Stimulated activated CD4-positive, alpha-beta T cell treated with anti-CD3 and anti-CD28 coated beads, Interleukin-4, amount 100 ng/mL, for 24 hours (primary cell): ENCODE measurements at regions not wholly inside any gene's neighbourhood (a gene's known extent, or its start where the extent isn't known, plus 50 kb on each side); places are given as distances from the start of the nearest gene placed in this dataset.
"Not testable (repeated sequence)": the region's sequence is repeated elsewhere in the genome, so short reads cannot be mapped to it uniquely, and the experiment has no call there.

Experiments
- DNase-seq: peaks from one replicate; pipeline ENCODE4 v3.0.0-alpha.2; 2020

DNA sequence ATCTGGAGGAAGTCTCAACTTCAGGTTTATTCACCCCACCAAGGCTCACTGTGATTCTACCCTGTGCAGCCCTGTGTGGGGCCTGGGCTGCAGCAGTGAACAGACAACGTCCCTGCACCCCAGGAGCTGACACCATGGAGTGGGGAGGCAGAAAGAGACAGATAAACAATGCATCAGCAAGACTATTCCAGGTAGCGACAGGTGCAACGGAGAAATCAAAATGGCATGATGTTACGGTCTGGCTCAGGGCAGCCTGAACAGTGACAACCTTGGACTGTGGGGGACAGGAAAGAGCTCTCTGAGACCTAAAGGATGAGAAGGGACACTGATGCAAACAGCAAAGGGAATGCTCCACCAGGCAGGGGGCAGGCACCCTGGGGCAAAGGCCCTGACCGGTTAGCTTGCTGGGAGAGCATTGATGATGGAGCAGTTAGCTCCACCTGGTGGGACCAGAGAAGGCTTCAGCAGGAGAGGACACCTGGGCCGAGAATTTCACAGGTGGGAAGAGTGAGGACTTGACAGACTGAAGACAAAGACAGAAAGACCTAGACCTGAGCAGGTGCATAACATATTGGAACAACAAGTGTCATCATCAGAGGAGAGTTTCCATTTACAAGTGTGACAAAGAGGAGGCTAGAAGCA, 589.9 kb downstream of the MATN1 start:
- DNase-seq: no peak

DNA sequence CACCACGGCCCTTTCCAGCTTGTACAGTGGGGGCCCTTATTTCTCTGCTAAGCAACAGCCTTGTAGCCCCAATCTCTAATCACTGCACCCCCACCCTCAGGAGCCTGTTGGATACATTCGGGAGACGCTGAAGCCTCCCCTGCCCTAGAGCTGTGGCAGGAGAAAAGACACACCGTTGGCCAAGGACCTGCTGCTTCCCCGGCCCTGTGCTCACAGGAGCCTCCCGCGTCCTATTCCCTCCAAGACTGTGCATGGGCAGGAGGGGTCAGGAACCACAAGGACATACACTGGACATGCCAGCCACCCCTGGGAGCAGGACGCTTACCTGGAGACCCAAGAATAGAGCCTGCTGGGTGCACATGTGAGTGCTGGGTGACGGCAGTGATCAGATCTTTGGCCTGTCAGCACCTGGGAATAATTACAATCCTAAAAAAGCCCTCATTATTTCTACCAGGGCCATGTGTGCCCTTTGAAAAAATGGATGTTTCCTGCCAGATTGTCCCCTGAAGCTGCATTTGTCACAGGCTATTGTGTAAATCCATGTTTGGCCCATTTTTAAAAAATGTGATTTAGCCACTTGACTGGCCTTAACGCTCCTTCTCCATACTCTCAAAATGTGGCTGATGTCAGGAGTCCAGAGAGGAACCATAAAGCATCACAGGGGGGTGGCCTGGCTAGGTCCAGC, 590.6 kb downstream of the MATN1 start:
- DNase-seq: no peak

DNA sequence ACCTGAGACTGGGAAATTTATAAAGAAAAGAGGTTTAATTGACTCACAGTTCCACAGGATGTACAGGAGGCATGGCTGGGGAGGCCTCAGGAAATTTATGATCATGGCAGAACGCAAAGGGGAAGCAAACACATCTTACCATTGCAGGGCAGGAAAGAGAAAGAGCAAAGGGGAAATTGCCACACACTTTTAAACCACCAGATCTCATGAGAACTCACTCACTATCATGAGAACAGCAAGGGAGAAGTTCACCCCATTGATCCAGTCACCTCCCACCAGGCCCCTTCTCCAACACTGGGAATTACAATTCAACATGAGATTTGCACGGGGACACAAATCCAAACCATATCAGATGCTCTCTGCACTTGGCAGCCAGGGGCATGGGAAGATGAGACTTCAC, 592.8 kb downstream of the MATN1 start:
- DNase-seq: not testable (repeated sequence)

DNA sequence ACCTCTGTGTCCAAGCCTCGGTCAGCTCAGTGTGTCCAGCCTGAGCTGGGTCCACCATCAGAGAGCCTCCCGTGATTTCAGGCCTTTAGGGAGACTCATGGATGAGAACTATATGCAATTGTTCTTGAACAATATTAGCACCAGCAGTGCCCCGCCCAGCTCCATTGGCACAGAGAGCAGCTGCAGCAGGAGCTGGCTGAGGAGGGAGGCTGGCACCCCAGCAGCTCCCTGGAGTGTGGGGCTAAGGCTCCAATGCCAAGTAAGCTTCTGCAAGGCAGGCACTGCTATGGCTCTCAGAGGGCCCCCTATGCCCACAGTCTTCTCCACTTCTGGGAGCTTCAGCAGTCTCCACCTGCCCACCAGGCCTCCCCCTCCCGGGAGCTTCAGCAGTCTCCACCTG, 593.3 kb downstream of the MATN1 start:
- no peak for DNase-seq

DNA sequence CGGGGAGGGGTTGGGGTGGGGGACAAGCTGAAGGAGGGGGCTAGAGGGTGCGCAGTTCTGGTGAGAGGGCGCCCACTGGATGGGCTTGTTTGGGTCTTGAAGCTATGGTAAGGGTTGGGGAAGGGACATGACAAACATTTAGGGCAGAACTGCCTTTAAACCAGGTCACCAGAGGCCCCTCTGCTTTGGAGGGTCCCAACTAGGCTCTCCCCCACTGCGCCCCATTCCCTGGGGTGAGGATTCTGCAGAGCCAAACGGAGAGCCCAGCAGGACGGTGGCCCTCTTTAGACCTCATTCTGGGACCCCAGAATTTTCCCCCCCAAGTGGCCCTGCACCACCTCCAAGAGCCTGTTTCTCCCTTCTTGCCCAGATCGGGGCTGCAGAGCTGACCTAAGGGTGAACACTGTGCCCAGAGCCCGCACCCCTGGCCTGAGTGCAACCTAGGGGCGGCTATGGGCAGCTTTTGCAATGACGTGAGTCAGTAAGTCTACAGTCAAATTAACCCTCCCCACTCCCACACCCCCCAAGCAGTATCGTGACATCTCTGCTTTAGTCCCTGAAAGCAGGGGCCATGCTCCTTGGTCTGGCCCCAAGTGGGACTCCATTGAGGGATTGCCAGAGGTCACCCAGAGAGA, 593.8 kb downstream of the MATN1 start:
- no peak for DNase-seq

DNA sequence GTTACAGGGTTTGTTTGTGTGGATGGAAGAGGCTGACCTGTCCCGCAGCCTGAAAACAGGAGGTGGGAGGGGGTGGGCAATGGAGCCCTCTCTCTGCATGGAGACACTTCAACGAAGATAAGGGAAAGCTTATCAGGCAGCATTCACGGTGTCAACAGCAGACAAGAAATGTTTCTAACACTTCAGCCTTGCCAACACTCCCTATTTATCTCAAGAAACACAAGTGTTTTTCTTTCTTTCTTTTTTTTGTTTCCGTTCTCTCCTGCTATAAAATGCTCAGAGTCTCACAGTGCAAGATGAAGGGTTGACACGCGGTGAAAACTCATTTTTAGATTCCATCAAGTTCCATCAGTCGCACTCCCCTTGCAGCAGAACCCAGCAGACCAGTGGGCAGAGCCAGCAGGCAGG, 594.4 kb downstream of the MATN1 start:
- DNase-seq: no peak

DNA sequence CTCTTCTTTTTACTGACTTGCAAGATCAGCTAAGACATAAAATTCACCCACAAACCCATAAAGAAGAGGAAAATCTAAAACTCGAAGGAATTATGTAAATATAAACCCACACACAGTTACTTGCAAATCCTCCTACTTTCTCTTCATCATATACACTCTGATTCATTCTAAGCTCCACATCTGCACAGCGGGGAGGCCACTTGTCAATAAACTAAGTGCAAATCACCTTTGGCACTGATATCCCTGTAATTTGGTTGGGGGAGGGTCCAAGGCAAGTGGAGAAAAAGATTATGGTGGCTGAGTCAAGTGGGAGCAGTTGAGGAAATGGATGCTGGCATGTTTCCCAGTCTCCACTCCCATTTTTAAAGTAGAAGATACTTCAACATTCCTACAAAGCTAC, 596.5 kb downstream of the MATN1 start:
- DNase-seq: no peak

DNA sequence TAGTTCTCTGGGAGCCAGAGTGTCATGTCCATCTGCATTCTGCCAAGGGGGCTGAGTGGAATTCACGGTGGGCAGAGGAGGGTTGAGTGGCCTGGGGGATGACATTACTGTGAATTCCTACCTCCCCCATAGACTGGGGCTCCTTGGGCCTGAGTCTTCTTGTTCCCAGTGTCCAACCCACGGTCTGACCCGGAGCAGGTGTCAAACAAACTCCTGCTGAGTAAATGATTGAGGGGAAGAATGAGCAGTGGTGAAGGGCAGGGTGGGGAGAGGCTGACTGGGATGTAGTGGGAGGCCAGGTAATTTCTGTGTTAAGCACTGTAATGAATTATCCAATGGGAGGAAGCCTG, 597.6 kb downstream of the MATN1 start:
- DNase-seq: no peak

DNA sequence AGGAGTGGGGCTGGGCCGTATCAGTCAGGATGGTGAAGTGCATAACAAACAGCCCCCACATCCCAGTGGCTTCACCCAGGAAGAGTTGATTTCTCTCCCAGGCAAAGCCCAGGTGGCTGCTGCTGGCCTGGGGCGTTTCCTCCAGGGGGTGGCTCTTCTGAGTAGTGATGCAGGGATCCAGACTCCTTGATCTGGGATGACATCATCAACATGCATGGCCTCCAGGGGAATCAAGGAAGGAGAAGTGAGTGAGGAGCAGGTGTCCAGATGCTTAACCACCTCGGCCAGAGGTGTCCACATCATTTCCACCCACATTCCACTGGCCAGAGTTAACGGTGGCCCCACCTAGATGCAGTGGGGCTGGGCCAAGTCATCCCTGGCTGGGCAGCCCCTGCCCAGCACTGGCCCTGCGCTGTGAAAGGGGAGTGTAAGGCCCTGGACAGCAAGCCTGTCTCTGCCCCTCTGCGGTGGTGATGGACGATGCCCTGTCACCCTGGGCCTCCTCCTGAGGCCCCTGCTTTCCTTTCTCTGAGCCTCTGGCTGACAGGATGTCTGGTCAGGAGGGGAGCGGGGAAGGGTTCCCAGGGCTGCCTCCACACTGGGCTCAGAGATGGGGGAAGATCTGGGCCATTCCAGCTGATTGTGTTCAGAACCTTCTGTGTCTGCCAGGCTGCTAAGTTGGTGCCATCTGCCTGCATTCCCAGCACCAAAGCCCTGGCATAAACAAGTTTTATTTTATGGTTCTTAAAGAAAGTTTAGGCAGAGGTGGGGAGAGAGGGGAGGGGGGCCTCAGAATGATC, 598.2 kb downstream of the MATN1 start:
- no peak for DNase-seq

DNA sequence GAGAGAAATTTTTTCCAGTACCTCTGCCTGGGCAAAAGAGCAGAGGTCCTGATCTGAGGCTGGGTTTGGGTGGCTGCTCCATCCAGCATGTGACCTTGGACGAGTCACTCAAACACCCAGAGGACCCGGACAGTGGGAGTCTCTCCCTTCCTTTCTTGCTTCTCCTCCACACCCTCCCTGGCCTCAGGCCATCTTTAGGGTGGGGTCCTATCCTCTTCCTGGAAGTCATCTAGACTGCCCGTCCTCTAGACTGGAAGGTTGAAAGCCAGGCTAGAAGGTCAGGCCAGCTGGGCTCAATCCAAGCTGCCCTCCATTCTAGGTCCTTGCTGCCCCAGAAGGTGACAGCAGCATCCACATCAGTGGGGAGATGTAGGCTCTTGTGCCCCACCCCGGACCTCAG, 599.5 kb downstream of the MATN1 start:
- no peak for DNase-seq

DNA sequence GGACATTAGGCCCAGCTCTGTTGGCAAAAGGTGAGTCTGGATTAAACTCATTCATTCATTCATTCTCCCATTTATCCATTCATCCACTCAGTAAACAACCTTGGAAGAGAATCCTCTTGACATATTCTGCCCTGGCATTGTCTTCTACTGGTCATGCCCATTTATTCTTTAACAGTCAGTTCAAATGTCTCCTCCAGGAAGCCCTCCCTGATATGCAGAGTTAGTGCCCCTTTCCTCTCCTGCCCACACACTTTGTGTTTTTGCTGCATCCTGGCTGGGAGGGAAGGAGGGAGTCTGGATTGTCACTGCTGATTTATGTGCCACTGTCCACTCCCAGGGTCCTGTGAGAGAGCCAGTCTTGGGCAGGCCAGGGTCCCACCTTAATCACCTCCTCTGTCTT, 600.3 kb downstream of the MATN1 start:
- no peak for DNase-seq

DNA sequence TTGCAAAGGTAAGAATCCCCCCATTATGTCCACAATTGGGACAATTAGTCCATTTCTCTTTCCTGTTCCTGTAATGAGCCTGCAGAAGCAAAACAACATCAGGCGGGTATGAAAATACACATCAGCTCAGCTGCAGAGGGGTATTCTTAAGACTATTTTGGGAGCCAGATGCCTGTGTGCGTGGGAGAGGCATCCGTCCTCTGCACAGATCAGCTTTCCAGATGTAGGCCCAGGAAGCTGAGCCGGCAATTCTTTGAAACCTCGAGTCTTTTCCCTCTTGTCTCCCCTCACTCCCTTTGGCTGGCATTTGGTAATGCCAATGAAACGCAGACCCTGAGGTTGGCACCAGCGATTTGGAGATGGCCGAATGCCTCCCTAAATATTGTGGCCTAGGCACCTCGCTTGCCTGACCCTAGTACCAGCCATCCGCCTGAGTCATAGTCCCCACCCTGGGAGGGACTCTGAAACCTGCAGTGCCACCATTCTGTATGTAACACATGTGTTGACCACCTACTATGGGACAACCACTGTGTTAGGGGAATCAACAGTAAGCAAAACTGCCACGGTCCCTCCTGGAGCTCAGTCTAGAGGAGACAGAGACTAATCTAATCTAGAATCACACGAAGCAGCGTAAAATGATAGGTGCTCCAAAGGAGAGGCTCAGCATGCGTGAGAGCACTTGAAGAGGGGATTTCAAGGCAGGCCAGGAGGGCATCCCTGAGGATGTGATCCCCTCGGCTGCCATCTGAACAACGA, 603.0 kb downstream of the MATN1 start:
- no peak for DNase-seq

DNA sequence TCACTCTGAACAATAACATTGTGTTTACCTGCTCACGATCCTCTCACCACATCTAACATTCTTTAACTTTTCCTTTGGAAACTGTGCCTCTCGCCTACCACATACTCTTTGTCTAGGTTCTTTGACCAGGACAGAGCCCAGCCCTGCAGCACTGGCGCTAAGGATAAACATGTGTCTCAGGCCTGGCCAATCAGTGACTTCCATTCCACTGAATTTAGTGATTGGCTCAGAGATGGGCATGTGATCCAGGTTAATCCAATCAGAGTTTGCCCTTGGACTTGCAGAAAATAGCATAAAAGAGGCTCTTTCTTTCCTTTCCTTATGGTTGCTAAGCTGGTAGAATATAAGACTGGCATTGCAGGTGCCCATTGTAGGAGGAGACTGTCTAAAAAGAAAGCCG, 605.7 kb downstream of the MATN1 start:
- no peak for DNase-seq

DNA sequence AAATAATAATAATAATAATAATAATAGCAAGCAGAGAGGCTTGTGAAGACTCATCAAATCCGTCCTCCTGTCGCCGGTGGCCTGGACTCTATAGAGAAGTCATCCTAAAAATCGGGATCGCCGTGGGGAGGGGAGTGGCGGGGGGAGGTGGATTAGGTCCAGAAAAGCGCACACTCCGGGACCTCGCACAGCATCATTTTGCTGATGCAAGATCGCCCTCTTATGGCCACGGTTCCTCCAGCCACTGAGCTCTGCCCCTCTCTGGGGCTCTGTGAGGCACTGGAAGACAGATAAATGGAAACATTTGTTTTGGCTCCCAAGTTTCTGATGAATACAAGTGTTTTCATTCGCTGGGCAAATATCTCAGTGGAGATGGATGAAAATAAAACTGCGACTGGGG, 612.0 kb downstream of the MATN1 start:
- peak; percentile 15 for DNase-seq

DNA sequence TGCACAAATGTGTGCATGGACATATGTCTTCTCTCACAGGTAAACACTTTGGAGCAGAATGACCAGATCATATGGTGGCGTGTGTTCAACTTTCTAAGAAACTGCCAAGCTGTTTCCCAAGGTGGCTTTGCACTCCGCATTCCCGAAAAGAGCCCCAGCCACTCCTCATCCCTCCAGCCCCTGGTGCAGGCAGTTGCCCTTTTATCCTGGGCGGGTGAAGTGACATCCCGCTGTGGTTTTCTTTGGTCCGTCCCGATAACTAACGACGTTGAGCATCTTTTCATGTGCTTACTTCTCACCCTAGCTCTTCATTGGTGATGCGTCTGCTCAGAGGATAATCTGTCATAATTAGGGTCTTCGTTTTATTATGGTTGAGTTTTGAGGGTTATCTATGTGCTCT, 612.5 kb downstream of the MATN1 start:
- DNase-seq: no peak

DNA sequence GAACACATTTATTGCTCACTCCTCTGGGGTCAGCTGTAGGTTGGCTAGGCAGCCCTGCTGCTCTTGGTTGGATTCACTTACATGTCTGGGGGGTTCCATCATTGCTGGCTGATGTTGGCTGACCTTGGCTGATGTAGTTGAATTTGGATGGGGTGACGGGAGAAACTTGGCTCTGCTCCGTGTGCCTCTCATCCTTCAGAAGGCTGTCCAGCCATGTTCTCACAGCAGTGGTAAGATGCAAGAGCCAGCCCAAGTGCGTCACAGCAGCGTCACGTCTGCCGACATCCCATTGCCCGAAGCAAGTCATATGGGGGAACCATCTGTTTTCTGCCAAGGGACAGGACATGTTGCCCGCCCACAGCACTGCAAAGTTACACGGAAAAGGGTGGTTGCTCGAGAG, 613.5 kb downstream of the MATN1 start:
- no peak for DNase-seq

DNA sequence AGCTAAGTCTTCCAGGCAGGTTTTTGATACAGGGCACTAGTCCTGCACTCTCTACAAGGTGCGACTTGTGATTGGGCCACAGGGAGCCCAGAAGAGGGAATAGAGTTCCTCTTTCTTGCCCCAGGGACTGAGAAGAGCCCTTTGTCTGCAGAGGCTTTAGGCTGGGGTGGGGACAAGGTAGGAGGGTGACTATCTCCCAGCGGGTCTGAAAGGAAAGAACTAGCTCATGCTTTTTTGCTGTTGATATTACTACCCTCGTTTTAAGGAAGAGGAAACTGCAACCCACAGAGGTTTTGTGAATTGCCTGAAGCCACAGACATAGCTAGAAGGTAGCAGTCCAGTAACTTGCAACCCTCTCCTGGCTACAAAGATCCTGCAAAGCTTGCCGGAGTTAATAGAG, 615.2 kb downstream of the MATN1 start:
- DNase-seq: no peak

DNA sequence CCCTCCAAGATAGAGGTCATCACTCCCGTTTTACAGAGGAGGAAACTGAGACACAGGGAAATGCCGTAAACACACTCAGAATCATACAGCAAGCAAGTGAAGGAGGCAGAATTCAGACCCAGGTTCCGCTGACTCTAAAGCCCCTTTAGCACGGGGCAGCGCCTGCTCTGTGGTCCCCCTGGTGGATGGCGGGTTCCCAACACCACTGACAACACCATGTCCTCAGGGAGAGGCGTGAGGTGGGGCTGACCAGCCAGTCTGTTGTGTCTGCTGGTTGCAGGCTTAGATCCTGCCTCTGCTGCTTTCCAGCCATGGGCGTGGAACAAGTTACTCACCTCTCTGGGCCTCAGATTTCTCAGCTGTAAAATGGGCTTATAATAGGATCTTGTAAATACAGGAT, 617.3 kb downstream of the MATN1 start:
- no peak for DNase-seq

DNA sequence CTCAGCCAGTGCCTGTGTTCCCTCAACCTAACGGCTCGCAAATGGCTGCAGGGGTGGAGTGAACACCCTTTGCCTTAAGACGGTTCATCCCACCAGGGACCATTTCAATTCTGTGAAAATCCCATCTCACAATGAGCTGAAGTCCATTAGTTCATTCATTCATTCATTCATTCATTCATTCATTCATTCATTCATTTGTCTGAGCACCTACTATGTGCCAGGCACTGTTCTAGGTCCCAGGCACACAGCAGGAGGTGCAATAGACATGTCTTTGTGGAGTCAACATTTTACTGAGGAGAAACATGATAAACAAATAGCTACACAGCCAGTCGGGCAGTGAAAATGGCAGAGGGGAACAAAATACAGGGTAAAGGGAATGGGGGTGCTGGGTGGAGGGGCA, 618.8 kb downstream of the MATN1 start:
- no peak for DNase-seq

DNA sequence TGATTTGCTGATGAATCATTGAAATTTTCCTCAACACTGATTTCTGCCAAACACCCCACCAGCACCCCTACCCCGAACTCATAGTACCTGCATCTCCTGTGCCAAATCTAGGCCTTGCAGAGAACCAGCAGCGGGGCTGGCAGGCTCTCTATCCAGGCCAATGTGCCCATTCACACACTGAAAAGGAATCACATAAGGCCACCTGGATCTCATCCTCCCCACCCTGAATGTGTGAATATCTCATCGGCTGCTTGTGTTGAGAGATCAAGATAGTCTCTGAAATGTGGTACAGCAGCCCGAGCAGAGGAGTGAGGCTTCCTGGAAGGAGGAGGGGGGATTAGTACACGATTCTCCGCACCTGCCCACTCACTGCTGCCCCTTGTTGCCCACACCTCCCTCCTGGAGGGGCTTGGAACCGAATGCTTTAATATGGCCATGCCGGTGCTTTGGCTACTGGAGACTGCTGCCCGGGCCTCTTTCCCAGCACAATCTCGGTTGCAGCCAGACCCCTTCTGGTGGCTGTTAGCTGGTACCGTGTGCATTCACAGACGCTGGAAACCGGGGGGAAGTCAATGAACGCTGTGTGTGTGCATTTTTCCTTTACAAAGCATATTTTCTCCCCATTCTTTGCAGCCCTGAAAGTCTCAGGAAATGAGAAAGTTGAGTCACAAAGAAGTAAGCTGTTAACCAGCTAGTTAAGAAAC, 619.5 kb downstream of the MATN1 start:
- DNase-seq: no peak

DNA sequence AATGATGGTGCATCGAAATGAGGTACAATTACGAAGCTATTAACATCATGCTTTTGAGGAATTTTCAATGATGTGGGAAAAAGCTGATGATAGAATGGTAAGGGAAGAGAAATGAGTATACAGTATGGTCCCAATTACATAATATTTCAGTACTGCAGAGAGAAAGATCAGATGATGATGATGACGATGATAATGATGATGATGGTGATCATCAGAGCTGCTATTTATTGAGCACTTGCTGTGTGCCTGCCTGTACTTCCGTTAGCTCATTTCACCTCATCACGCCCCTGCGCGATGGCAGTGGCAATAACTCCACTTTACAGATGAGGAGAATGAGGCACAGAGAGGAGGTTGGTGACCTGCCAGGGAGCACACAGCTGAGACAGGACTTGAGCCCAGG, 620.8 kb downstream of the MATN1 start:
- no peak for DNase-seq

DNA sequence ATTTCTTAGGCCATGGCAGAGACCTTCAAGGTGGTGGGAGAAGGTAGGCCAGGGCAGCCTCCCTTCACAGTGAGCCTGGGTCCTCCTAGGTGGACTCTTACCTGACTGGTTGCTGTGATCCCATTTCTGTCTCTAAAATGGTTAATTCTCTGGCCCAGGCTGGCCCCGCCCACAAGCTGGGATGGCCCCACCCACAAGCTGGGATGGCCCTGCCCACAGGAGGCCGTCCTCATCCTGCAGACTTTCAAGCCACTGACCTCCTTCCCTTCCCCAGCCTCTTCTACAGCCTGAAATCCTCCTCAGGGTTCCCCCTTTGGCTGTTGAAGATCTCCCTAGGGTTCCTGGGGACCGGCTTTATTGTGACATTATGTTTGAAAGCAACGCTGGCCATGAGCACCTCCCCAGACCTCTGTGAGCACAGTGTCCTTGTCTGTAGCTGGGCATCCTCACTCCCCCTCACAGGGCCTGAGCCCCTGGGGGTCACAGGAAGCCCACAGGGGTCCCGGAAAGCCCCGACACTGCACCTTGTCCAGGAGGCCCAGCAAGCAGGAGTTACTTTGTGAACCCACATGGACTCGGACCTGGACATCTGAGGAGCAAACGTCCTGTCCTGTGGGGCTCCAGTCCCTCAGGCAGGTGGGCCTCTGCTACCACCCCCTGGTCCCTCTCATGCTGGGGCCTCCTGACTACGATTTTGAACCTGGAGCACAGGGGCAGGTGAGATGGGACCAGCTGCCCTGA, 621.7 kb downstream of the MATN1 start:
- DNase-seq: no peak
